ENCODE measurements at regions not wholly inside any gene's neighbourhood (a gene's known extent, or its start where the extent isn't known, plus 50 kb on each side); places are given as distances from the start of the nearest gene placed in this dataset.

GRCh38 chr13:111531505-111531904, 211.1 kb downstream of the TEX29 start (continued):
- TF ChIP-seq ZNF462 (CRISPR knock-in tag; IDR thresholded peaks at IDR 0.05) (no peak), REST (IDR thresholded peaks at IDR 0.05; ENCODE audit: unreplicated experiment) (no peak), NANOG (IDR thresholded peaks at IDR 0.05; ENCODE audit: borderline replicate concordance) (no peak), JUNB (IDR thresholded peaks at IDR 0.05; ENCODE audit: unreplicated experiment) (no peak), EZH2 (IDR thresholded peaks at IDR 0.05; ENCODE audit: low read depth, unreplicated experiment) (no peak), ZNF331 (CRISPR knock-in tag; IDR thresholded peaks at IDR 0.05; ENCODE audit: low read depth) (no peak), CTCF (conservative IDR thresholded peaks at IDR 0.05; ENCODE audit: low read depth in 2 of 2) (no peak; a peak in 1 of 4 replicates), ZNF114 (CRISPR knock-in tag; IDR thresholded peaks at IDR 0.05) (no peak), POLR2AphosphoS5 (IDR thresholded peaks at IDR 0.05; ENCODE audit: low read depth) (no peak), STAT1 (IDR thresholded peaks at IDR 0.05; ENCODE audit: unreplicated experiment) (no peak)

All from GM23338 (cell line).